ENCODE measurements at regions not wholly inside any gene's neighbourhood (a gene's known extent, or its start where the extent isn't known, plus 50 kb on each side); places are given as distances from the start of the nearest gene placed in this dataset.

GRCh38 chrX:96405842-96406241 is 278.8 kb upstream of the DIAPH2 start:
- 0 out of 2 replicates have a peak, but pooled peaks have one; percentile 44 for TF ChIP-seq YY1 (IDR thresholded peaks at IDR 0.05; ENCODE audit: low read depth, low read length)
- TF ChIP-seq ATF3 (IDR thresholded peaks at IDR 0.05; ENCODE audit: insufficient read depth, low read depth, low read length): no peak
- DNase-seq (ENCODE audit: low read depth in 1 of 2, low spot score in 2 of 2) (peak in 1 of 2 experiments; percentile 31), FAIRE-seq (no peak)
- Histone ChIP-seq H3K56ac (replicated peaks; ENCODE audit: insufficient read length, low read depth, low read length) (no peak overlapping the region), H3K18ac (ENCODE audit: extremely low read depth, low read length) (no peak overlapping the region), H3K9ac (replicated peaks in 1 of 4; ENCODE audit: extremely low read depth in 1 of 4, low read depth in 3 of 4, low read length in 3 of 4) (no peak overlapping the region), H3K36me3 (ENCODE audit: control insufficient read depth in 2 of 4, insufficient read depth in 4 of 4, low read length in 3 of 4) (no peaks in the 10 kb centered on the region), H3K4me2 (ENCODE audit: insufficient read depth in 1 of 2, low read depth in 2 of 2, low read length in 2 of 2) (peak overlapping the region in 1 of 2 experiments; percentile 50; a peak in 2 of 4 replicates), H4K8ac (ENCODE audit: extremely low read depth, insufficient read depth, low read length) (no peak overlapping the region), H3K27ac (ENCODE audit: low read depth, low read length) (no peak overlapping the region), H2AK5ac (ENCODE audit: low read depth, low read length) (no peak overlapping the region), H3K9me3 (ENCODE audit: insufficient read depth in 2 of 2, low read depth in 1 of 2, low read length in 1 of 2) (no peaks in the 10 kb centered on the region), H3K79me1 (ENCODE audit: low read depth, low read length) (no peaks in the 10 kb centered on the region), H3K4ac (replicated peaks; ENCODE audit: insufficient read length, low read depth, low read length) (no peak overlapping the region), H2BK5ac (ENCODE audit: low read depth, low read length) (no peak overlapping the region; the same call in 1 of the 2 replicates), H4K20me1 (replicated peaks in 1 of 2; ENCODE audit: control insufficient read depth in 1 of 2, insufficient read depth in 2 of 2, low read length in 2 of 2) (no peaks in the 10 kb centered on the region), H3K14ac (ENCODE audit: insufficient read length) (no peak overlapping the region), H3K4me3 (ENCODE audit: extremely low read depth in 1 of 4, insufficient read depth in 2 of 4, low read depth in 3 of 4, low read length in 4 of 4) (peak overlapping the region in 1 of 4 experiments; percentile 5; a peak in 2 of 8 replicates), H3K23ac (ENCODE audit: insufficient read length) (no peak overlapping the region), H4K91ac (replicated peaks; ENCODE audit: insufficient read length, low read length) (no peak overlapping the region), H2BK120ac (replicated peaks; ENCODE audit: low read depth, low read length) (no peak overlapping the region), H3K27me3 (replicated peaks in 1 of 4; ENCODE audit: control insufficient read depth in 3 of 4, extremely low read depth in 1 of 4, insufficient read depth in 3 of 4, low read length in 3 of 4) (no peaks in the 10 kb centered on the region), H2AFZ (ENCODE audit: low read length) (no peak overlapping the region), H2BK12ac (ENCODE audit: low read depth, low read length) (no peak overlapping the region), H3K23me2 (ENCODE audit: low read depth, low read length) (no peaks in the 10 kb centered on the region), H4K5ac (ENCODE audit: insufficient read length, low read depth, low read length) (peak overlapping the region; percentile 43), H3K4me1 (replicated peaks in 1 of 4; ENCODE audit: control insufficient read depth in 3 of 4, insufficient read depth in 4 of 4, low read length in 3 of 4) (peaks cover 0 to 8% (median 0%) of the 10 kb centered on the region in 4 experiments; a peak in 1 of 7 replicates), H2BK15ac (ENCODE audit: low read length) (no peak overlapping the region), H3K79me2 (ENCODE audit: control insufficient read depth in 1 of 2, insufficient read depth in 2 of 2, low read length in 2 of 2) (no peaks in the 10 kb centered on the region), H2BK20ac (ENCODE audit: low read length) (no peak overlapping the region)
- POLR2A ChIA-PET (ENCODE audit: partially characterized antibody): interaction anchor here (0.6 kb wide), 1 partner anchor 34 kb away, joined by 3 read pairs; no protein-coding TSS in a partner anchor
- CTCF ChIA-PET (ENCODE audit: partially characterized antibody): no interaction called here
- WGBS, 2 experiments (ENCODE audit: extremely low coverage in 1 of 2, insufficient coverage in 1 of 2, insufficient read length in 1 of 2, insufficient replicate concordance in 2 of 2, low coverage in 1 of 2, low lambda C conversion rate in 2 of 2, missing lambda C conversion rate in 1 of 2): no CpG with 5 or more reads among the region's 1 CpG
